Hindlimb muscle (tissue), 1 donor: ENCODE measurements at regions not wholly inside any gene's neighbourhood (a gene's known extent, or its start where the extent isn't known, plus 50 kb on each side); places are given as distances from the start of the nearest gene placed in this dataset.

Experiments used
- DNase-seq: peaks from one replicate; pipeline ENCODE4 v3.0.0-alpha.2; 2013

DNA sequence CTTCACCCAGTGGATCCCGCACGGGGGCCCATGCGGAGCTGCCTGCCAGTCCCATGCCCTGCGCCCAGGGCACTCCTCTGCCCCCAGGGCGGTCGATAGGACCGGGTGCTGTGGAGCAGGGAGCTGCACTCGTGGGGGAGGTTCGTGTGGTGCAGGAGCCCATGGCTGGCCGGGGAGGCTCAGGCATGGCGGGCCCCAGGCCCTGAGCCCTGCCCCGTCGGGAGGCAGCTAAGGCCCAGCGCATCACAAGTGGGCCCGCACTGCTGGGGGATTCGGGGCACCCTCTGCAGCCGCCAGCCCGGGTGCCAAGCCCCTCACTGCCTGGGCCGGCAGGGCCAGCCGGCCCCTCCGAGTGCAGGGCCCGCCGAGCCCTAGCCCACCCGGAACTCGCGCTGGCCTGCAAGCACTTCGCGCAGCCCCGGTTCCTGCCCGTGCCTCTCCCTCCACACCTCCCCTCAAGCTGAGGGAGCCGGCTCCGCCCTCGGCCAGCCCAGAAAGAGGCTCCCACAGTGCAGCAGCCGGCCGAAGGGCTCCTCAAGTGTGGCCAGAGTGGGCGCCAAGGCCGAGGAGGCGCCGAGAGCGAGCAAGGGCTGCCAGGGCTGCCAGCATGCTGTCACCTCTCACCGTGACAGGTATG, 221.1 kb upstream of the RORB start:
- DNase-seq = no peak

DNA sequence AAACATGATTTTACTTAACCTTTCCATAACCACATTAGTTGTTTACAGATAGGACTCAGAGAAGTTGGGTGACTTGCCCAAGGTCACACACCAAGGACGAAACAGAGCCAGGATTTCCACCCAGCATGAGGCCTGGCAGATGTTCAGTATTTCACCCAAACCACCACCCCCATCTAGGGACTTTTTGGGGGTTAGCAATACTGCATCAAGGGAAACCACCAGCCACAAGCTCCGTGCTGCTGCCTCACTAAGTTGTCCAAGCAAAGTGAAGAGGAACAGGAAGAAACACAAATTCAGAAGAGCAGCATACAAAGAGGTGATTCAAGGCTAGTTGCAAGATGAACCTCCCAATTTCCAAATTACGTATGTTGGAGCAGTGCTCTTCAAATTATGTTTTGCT, 219.6 kb upstream of the RORB start:
- no peak for DNase-seq

DNA sequence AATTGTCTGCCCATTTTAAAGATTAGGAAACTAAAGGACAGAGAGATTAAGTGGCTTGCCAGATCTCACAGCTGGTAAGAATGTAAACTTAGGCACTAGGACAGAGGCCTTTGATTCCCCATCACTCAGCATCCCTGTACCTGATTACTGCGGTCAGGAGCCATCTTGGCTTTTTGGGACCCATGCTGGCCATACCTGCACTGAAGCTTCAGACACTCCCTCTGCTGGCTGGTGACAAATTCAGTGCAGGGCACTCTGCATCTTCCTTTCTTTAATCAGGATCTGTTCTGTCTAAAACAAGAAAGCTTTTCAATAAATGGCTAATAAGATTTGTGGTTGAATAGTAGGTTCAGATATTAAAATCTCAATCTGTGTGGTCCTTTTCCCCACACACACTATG, 215.5 kb upstream of the RORB start:
- no peak for DNase-seq

DNA sequence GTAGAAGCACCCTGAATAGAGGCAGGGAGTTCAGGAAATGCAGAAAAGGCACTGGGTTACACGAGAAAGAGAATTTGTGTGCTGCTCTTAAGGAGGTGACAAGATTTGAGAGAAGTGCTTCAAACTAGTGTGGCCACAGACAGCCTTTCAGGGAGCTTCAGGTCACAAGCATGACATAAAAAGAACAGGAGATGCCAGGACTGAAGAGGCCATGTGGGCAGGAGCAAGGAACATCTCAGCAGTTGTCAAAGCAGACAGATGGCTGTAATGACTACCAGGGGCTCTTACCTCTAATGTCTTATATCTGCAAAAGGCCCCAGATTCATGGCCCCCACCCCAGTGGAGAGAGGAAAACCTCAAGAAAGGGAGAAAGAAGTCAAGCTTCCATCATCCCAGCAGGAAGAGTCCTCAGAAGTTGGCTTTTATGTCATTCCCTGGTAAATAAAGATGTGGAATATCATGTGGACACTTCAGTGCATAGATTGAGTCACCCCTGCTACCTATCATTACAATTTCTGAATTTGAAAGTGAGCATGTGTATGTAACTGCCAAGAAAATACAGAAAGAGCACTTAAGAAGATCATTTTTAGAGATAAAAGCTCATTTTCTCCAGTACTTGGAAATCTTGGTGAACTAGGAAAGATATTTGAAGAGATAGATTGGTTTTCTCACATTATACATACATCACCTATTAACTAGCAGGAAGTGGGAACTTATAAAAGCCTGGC, 214.4 kb upstream of the RORB start:
- DNase-seq = no peak

DNA sequence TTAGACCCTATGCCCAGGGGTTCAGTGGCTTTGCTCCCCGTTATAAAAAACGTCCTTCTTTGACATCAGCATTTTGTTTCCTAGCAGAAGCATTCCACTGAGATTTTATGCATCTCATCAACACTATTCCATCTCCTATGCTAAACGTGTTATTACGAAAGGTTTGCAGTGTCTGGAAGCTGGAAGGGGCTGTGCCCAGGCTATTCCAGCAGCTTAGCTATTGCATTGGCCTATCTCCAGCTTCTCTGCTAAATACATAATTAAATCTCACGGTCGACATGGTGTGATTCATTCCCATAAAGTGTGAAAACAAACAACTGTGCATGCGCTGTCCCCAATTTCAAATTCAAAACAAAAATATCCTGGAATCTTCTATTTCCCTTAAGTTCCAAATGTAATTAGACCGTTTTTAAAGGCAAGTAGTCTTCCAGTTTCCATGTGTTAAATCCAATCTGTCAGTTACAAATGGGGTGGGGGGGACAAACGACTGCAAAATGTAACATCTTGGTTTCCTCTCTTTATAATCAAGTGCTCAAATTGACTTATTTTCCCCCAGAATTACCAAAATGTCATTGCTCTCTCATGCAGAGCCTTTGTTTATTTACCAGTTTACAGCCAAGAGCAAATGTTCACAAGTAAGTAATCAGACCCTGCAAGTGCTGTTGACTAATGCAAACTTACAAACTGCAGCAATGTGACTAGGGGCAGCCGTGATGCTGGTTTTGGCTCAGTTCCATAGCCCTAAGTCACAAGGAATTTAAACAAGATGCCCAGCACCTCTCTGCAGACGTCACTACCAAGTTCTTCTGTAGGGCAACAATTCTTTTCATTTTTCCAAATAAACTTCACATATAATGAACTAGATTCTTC, 212.3 kb upstream of the RORB start:
- peak; percentile 7 for DNase-seq

DNA sequence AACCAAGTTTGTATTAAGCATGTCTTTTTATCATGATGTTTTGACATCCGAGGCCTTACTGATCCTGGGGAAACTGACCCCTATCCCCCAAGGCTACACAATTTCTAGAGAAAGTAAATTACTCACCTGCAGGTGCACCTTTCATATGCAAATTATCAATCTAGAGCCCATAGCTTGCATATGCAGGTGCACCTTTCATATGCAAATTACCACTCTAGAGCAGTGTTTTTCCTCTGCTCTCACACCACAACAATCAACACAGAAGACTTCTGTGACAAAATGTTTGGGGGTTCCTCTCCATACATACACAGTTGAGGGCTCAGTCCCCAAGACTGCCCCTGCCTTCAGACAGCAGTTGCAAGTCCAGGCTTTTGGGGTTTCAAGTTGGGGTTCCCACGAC, 203.7 kb upstream of the RORB start:
- no peak for DNase-seq

DNA sequence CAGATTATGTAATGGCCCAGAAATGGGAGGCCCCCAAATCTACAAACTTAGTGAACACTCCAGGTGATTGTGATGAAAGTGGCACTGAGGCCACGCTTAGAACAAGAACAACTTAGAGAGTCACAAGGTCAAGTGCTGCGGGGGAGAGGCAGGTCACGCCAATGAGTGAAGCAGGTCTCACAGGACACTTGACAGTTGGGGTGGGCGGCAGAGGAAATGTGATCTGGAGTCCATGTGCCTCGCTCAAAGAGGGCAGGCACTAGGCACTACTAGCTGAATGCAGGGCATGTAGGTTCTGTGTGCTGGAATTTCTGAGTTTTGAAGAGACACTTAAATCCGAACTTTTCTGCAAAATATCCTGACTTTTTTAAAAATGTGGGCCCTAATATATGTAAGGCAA, 193.2 kb upstream of the RORB start:
- DNase-seq = no peak

GRCh38 chr9:74304598-74304997, 192.5 kb upstream of the RORB start:
- no peak for DNase-seq

DNA sequence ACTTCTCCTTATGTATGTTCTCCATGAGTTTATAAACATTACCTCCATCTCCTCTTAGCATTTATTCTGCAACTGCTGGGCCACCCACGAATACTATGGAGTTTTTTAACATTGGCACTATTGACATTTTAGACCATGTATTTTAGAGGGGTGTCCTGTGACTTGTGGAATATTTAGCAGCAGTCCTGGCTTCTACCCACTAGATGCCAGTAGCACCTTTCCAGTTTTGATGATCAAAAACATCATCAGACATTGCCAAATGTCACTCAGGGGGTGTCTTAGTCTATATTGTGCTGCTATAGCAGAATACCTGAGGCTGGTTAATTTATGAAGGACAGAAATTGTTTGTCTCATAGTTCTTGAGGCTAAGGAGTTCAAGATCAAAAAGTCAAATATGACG, 187.5 kb upstream of the RORB start:
- no peak for DNase-seq

GRCh38 chr9:74317235-74317634, 179.9 kb upstream of the RORB start:
- no peak for DNase-seq

DNA sequence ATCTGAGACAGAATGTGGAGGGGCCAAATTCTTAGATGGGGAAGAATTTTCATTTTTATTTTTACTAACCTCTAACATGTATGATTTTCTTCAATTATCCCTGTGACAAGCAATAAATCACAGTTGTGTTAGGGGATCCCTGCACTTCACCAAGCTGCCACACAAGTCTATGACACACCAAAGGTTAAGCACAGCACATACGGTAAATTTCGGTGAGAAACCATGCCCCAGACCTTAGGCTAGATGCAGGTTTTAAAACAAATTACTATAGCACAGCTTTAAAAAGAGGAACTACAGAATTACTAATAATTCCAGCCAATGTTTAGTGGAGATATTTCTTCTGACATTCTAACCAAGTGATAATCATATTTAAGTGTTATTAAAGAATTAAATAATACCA, 175.7 kb upstream of the RORB start:
- no peak for DNase-seq

DNA sequence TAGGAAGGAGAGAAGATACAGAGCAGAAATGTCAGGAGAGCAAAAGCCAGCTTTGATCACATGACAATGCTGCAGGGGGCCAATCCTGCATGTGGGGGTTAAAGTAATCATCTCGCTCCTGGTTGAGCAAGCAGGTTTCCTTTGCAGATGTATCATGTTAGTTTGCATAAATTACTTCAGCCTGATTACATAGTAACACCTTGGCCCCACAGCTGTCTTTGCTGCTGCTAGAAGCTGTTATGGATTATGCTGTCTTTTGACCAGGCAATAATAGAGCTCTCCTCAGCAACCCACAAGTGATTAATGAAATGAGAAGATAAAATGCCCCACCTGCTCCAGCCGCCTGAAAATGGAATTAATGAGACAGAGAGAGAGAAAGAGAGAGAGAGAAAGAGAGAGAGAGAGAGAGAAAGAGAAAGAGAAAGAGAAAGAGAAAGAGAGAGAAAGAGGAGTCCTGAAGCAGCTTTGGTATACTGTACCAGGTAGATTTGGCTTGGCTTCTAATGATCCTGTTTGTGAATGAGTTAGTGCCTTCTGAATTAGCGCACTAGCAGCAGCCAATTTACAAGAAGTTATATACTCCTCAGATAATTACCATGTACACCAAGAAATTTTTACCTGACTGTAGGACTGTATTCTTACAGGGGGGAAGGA, 174.3 kb upstream of the RORB start:
- DNase-seq = no peak

DNA sequence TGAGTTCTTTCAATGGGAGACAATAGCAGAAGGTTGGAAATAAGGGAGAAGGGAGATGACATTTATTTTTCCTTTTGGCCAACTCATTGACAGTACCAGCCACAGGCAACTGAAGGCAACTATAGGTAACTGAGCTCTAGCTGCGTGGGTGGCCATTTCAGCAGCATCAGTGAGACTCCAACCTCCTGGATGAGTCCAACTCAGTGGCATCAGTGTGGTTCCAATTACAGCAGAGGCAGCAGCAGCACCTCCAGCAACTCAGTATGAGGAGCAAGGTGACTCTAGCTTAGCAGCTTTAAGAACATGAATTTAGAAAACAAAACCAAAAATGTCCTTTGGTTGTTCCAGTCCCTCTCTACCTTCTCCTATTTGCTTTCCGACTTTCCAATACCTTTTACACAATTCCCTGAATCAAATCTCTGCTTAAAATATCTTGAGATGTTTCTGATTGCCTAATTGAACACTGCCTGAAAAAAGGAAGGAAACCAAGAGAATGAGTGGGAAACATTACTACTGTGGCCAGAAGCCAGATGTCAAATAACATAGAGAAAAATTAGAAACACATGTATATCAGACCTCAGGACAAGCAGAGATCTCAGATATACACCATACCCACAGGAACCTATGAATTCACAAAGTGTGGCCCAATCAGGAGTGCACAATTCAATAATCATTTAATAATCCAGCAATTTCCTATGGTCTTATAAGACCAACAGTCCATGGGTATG, 166.5 kb upstream of the RORB start:
- no peak for DNase-seq

- DNase-seq = no peak
Measured at GRCh38 chr9:74331607-74332006, 165.5 kb upstream of the RORB start.

DNA sequence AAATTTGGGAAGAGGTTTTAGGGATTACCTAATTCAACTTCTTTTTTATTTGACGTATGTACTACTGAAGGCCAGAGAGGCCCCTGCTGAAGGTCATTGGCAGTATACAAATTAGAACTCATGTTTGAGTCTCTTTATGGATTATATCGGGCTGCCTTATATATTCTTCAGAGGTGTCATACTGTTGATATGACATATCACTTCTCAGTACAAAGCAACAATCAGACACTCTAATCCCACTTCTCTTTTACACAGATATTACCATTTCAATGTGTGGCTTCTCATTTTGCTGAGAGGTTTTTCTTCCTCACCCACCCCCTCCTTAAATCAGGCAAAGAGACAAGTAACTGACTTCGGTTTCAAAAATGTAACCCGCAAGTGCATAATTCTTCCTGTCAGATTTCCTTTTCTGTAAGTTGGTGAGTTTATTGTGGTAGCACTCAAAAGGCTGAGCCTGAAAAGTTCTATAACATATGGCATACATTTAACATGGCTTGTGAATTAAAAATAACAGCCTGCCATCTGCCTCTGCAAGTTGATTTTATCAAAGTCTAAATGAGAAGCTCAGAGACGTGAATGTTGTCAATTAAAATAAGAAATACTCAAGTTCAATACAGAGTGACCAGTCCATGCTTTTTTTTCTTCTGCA, 163.6 kb upstream of the RORB start:
- DNase-seq = no peak

DNA sequence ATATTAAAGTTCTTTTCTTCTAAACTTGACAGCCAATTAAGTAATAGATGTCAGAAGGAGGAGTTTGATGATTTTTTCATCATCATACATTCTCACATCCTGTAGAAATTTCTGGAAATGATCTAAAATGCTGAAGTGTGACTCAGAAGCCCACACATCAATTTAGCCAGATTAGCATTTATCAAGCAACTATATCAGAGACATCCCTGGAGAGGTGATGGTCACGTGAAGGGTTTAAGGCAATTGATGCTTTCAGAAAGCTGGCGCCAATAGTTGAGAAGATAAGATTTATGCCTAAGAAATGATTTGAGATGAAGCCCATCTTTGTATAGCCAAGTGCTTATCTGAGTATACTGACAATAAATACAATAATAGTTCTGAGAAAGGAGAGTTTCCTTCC, 162.9 kb upstream of the RORB start:
- DNase-seq = no peak

DNA sequence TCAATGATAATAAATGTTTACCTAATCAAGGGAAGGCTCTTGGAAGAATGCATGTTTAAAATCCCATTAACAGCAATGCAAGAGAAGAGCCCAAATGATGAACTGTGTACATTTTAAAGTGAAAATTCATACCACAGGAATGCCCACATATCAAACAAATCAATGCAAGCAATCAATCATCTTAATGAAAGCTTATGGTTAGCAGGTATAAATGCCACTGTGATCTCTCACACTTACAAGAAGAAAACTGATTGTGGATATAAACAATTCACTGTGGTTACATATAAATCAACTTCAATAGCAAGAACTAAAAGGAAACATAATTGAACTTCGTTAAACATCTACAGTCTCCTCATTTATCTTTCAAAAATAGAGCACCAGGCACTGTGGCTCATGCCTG, 161.0 kb upstream of the RORB start:
- no peak for DNase-seq

- DNase-seq = no peak
Measured at GRCh38 chr9:74348777-74349176, 148.4 kb upstream of the RORB start.

DNA sequence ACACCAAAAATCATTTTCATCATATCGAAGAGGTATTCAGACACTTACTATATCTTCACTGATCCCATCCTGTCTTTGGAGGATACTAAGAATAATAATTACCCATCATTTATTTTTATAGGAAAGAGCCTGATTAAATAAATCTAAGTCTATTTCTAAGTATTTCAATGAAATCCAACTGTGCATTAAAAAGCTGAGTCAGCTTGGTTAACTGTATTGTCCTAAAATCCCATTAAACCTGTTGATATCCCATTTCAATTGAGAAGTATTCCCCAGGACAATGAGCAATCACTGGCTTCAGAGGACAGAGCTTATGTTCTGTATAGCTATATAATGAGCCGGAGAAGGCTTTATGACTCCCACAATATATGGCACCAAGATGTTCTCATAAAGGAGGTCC, 142.0 kb upstream of the RORB start:
- no peak for DNase-seq

DNA sequence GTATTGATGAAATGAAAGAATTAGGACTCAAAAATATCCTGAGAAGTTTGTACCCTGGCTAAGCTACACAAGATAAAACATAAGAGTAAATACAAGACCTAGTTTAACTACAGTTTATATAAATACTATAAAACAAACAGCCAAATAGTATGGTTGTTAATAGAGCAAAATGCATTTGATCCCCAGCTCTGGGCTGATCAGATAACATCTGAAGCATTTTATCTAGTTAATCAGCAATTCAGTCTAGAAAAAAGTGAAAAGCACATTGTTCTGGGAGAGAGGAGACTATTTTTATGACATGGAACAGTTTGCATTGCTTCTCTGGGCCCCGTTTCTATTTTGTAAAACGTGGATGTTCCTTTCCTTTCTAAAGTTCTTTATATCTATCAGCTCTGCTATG, 139.6 kb upstream of the RORB start:
- no peak for DNase-seq

DNA sequence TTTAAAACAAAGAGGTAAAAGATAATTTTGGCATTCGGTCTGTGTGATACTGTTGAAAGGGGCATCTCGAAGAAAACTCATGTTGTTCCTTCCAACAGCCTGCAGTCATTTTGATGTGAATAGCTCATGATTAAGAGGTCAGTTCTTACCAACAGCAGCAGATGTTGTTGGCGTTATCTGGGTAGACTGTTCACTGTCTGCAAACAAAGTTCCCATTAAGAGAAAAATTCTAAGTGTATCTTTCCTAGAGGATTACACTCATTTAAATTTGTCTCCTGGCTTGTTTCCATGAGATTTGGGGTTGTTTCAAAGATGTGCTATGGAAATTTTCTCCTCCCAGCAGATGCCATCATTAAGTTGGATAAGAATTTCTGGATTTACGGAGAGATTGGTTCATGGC, 138.2 kb upstream of the RORB start:
- no peak for DNase-seq

DNA sequence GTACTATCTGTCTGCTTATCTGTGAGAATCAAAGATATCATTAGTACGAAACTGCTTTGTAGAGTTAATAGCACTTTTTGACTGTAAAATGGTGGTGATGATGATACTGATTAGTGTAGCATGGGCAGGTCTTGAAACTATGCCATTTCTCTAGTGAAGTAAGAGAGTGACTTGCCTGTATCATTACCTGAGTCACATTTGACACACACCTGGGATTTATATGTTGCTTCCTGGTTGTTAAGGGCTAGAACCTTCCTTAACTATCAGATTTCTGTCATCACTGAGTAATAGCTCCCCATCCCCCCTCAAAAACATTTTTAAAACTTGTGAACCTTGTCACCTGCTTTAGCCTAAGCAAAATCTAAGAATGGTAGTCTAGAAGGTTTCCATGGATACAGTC, 135.6 kb upstream of the RORB start:
- DNase-seq = no peak
